K562 (cell line): ENCODE measurements at regions not wholly inside any gene's neighbourhood (a gene's known extent, or its start where the extent isn't known, plus 50 kb on each side); places are given as distances from the start of the nearest gene placed in this dataset.

ENCODE experiments used
- ATAC-seq: fragments of 200-7000 bp; cut with Tn5 transposase; 3 replicates; pipeline ENCODE4 v1.9.1; 2020; ENCODE audit warnings: moderate library complexity
- BruUV-seq: library from RNA; stranded (reverse); fragments of 400-500 nt; replicated peaks from 2 replicates; lab custom pipeline; 2021; lab: Mats Ljungman, UMichigan
- CTCF ChIA-PET: fragments of 300-600 bp; formaldehyde crosslinking; extraction: SDS; loops from one replicate; lab custom pipeline; 2021; ENCODE audit warnings: low intra/inter-chr PET ratio; lab: Yijun Ruan, JAX
- POLR2A ChIA-PET: fragments of 300-600, 350-650 bp; sonication (Branson Sonifier 250); formaldehyde crosslinking; extraction: SDS; loops from one replicate; lab custom pipeline; 2021; ENCODE audit warnings: antibody characterized with exemption, inconsistent platforms; lab: Yijun Ruan, JAX
- DNase-seq, 4 experiments: peaks; one replicate each; pipeline versions ENCODE4 v3.0.0 to v3.0.0-alpha.2; 2011 to 2018; ENCODE audit warnings: low spot score in 3 of 4, mixed read lengths in 3 of 4; ENCODE audit errors: extremely low read depth in 1 of 4
- FAIRE-seq: peaks from 2 replicates; lab custom pipeline; 2011; peaks lifted over from hg19 to GRCh38; lab: Jason Lieb, UNC
- H2AFZ ChIP-seq: 2 replicates; pipeline ENCODE4 v1.6.0; 2011; ENCODE audit warnings: low read depth, low read length, control low read depth, inconsistent platforms
- H3K27ac ChIP-seq: fragments of 200-600 bp; 3 replicates; pipeline ENCODE4 v1.8.0; 2011; ENCODE audit warnings: low read depth, mild to moderate bottlenecking, control low read depth, inconsistent platforms, low read length, moderate library complexity, mixed read lengths; ENCODE audit errors: extremely low read depth
- H3K27me3 ChIP-seq, 2 experiments: fragments of 300-600 bp in 1 of 2; 2 replicates in 1 of 2; 3 replicates in 1 of 2; pipeline versions ENCODE4 v1.6.0 to v1.8.0; 2011; ENCODE audit warnings: inconsistent platforms in 2 of 2, low read length in 2 of 2, mild to moderate bottlenecking in 1 of 2, mixed read lengths in 1 of 2, moderate library complexity in 1 of 2; ENCODE audit not compliant: control insufficient read depth in 2 of 2, insufficient read depth in 2 of 2
- H3K36me3 ChIP-seq: fragments of 300-600 bp; 3 replicates; pipeline ENCODE4 v1.8.0; 2011; ENCODE audit warnings: mild to moderate bottlenecking, low read length, inconsistent platforms; ENCODE audit not compliant: control insufficient read depth, insufficient read depth
- H3K4me1 ChIP-seq, 2 experiments: fragments of 200-600 bp in 1 of 2; replicated peaks in 1 of 2; 2 replicates in 1 of 2; 3 replicates in 1 of 2; pipeline versions ENCODE4 v1.5.1 to v1.8.0; 2011; ENCODE audit warnings: inconsistent platforms in 2 of 2, low read length in 2 of 2, mild to moderate bottlenecking in 1 of 2, mixed read lengths in 1 of 2, moderate library complexity in 1 of 2; ENCODE audit not compliant: control insufficient read depth in 2 of 2, insufficient read depth in 2 of 2
- H3K4me2 ChIP-seq: 2 replicates; pipeline ENCODE4 v1.6.1; 2011; ENCODE audit warnings: low read length, control low read depth, inconsistent platforms, mixed read lengths; ENCODE audit not compliant: insufficient read depth
- H3K4me3 ChIP-seq: fragments of 200-600 bp; sonication (generic), shearing (Covaris generic); 2 replicates; pipeline ENCODE4 v1.5.1; 2016; ENCODE audit warnings: control low read depth, inconsistent platforms
- H3K79me2 ChIP-seq: fragments of 200-600 bp; 3 replicates; pipeline ENCODE4 v1.8.0; 2011; ENCODE audit warnings: low read length, inconsistent platforms; ENCODE audit not compliant: control insufficient read depth, insufficient read depth
- H3K9ac ChIP-seq, 2 experiments: 2 replicates each; pipeline versions ENCODE4 v1.6.0 to v1.6.1; 2011; ENCODE audit warnings: low read depth in 2 of 2, low read length in 2 of 2, control low read depth in 1 of 2, inconsistent platforms in 1 of 2, mild to moderate bottlenecking in 1 of 2, mixed read lengths in 1 of 2; ENCODE audit not compliant: insufficient read depth in 1 of 2
- H3K9me1 ChIP-seq: one replicate; pipeline ENCODE4 v1.6.0; 2011; ENCODE audit warnings: inconsistent platforms, mild to moderate bottlenecking, low read length, moderate library complexity; ENCODE audit not compliant: control insufficient read depth, insufficient read depth
- H3K9me3 ChIP-seq: replicated peaks from 2 replicates; pipeline ENCODE4 v1.5.1; 2011; ENCODE audit warnings: low read depth, low read length, inconsistent platforms; ENCODE audit not compliant: control insufficient read depth, insufficient read depth
- H4K20me1 ChIP-seq: replicated peaks from 2 replicates; pipeline ENCODE4 v1.6.1; 2011; ENCODE audit warnings: low read length, inconsistent platforms, mixed read lengths; ENCODE audit not compliant: control insufficient read depth, insufficient read depth
- ATF2 ChIP-seq: sonication (generic); formaldehyde crosslinking; IDR thresholded peaks from 2 replicates; pipeline ENCODE4 v1.8.1; 2022; ENCODE audit warnings: missing genetic modification reagents
- E2F1 ChIP-seq: sonication (generic); formaldehyde crosslinking; IDR thresholded peaks from 2 replicates; pipeline ENCODE4 v1.8.1; 2023; ENCODE audit warnings: mild to moderate bottlenecking, missing genetic modification reagents, moderate library complexity
- E2F5 ChIP-seq: sonication (generic); formaldehyde crosslinking; IDR thresholded peaks from 2 replicates; pipeline ENCODE4 v1.8.0; 2022; ENCODE audit warnings: mild to moderate bottlenecking, missing genetic modification reagents
- GATAD2A ChIP-seq: fragments of 450-650 bp; IDR thresholded peaks from 2 replicates; pipeline ENCODE4 v1.6.1; 2017
- KDM5B ChIP-seq: fragments of 200-600 bp; sonication (generic); IDR thresholded peaks from 2 replicates; pipeline ENCODE4 v1.6.1; 2012; ENCODE audit warnings: low read depth, mild to moderate bottlenecking, moderate library complexity, low read length, control low read depth, inconsistent platforms; ENCODE audit not compliant: insufficient replicate concordance
- MYC ChIP-seq, 2 experiments: fragments of 250-450 bp in 1 of 2; sonication (Bioruptor Pico) in 1 of 2; IDR thresholded peaks; 2 replicates each; pipeline versions ENCODE4 v1.5.1 to v1.6.1; 2012 to 2021; ENCODE audit warnings: low read depth in 2 of 2, borderline replicate concordance in 1 of 2, improper control_type of control experiment in 1 of 2, low read length in 1 of 2, mild to moderate bottlenecking in 1 of 2, moderate library complexity in 1 of 2
- PREB ChIP-seq: sonication (generic); formaldehyde crosslinking; IDR thresholded peaks from 2 replicates; pipeline ENCODE4 v1.8.1; 2023; ENCODE audit warnings: mild to moderate bottlenecking, missing genetic modification reagents
- STAT5A ChIP-seq: IDR thresholded peaks from 2 replicates; pipeline ENCODE4 v1.6.1; 2012; ENCODE audit warnings: low read length, inconsistent platforms, borderline replicate concordance
- ZBTB9 ChIP-seq: fragments of 450-650 bp; formaldehyde crosslinking; IDR thresholded peaks from 2 replicates; pipeline ENCODE4 v1.4.0; 2020; ENCODE audit warnings: mild to moderate bottlenecking, moderate library complexity
- ZC3H4 ChIP-seq: sonication (generic); formaldehyde crosslinking; IDR thresholded peaks from 2 replicates; pipeline ENCODE4 v1.9.0; 2021; ENCODE audit warnings: missing genetic modification reagents, borderline replicate concordance
- ZNF282 ChIP-seq: sonication (generic); formaldehyde crosslinking; IDR thresholded peaks from 2 replicates; pipeline ENCODE4 v1.8.1; 2023; ENCODE audit warnings: missing genetic modification reagents
- ZNF583 ChIP-seq: fragments of 250-450 bp; sonication (Bioruptor Pico); IDR thresholded peaks from 2 replicates; pipeline ENCODE4 v1.4.0; 2020
- ZNF699 ChIP-seq: fragments of 250-450 bp; sonication (Bioruptor Pico); IDR thresholded peaks from 2 replicates; pipeline ENCODE4 v1.8.0; 2021; ENCODE audit warnings: mild to moderate bottlenecking, moderate library complexity; ENCODE audit not compliant: insufficient replicate concordance
- WGBS: fragments of 100-300 bp; shearing (Covaris generic); methylation state at CpG from one replicate; pipeline ENCODE4 v1.1.6; 2016; ENCODE audit warnings: low coverage, mixed read lengths; ENCODE audit not compliant: insufficient coverage; ENCODE audit errors: missing lambda C conversion rate; 5-methylcytosine and 5-hydroxymethylcytosine counted together
- in situ Hi-C: fragments of 300-500 bp; cut with MboI; formaldehyde crosslinking; loops from 4 replicates; pipeline ENCODE4 v1.15.0; 2018; ENCODE audit warnings: inconsistent platforms, mixed read lengths
- intact Hi-C: fragments of 100-400 bp; cut with micrococcal nuclease; formaldehyde crosslinking; loops from 2 replicates; pipeline ENCODE4 v1.14.2; 2022
- TF ChIP-seq, protein P1 (sequence below): fragments of 250-450 bp; sonication (Bioruptor Pico); IDR thresholded peaks from 2 replicates; pipeline ENCODE4 v1.9.0; 2021; ENCODE audit warnings: mild to moderate bottlenecking

DNA sequence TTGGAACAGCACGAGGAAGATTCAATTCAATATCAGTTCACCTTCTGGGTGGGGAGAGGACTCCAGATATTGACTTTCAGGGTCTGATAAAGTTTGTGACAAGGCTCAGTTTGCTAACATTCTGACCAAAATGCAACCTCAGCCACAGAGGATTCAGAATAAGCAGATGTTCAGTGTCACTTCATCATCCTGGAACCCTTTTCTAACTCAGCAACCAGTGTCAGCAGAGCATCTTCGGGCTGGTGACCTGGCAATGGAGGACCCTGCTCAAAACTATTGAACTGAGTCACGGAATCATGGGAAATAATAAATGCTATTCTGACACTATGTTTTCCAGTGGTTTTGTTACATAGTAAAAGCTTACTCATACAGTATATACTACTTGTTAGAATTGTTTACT, 433.4 kb upstream of the CFAP20DC start (continued):
- no peak for TF ChIP-seq ATF2 (CRISPR knock-in tag)
- no peak for TF ChIP-seq E2F1 (CRISPR knock-in tag)
- TF ChIP-seq GATAD2A, result no peak
- TF ChIP-seq, protein P1, sequence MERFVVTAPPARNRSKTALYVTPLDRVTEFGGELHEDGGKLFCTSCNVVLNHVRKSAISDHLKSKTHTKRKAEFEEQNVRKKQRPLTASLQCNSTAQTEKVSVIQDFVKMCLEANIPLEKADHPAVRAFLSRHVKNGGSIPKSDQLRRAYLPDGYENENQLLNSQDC (CRISPR knock-in tag), result no peak

- Histone ChIP-seq H3K4me1 (no peaks in the 10 kb centered on the region), H3K9ac (no peak overlapping the region), H4K20me1 (no peaks in the 10 kb centered on the region), H3K27ac (no peak overlapping the region), H3K79me2 (no peaks in the 10 kb centered on the region), H3K4me2 (no peak overlapping the region), H3K4me3 (no peak overlapping the region), H2AFZ (no peak overlapping the region), H3K9me3 (no peaks in the 10 kb centered on the region), H3K36me3 (no peaks in the 10 kb centered on the region), H3K9me1 (no peaks in the 10 kb centered on the region), H3K27me3 (no peaks in the 10 kb centered on the region; a peak in 1 of 5 replicates)
- ChIA-PET POLR2A (no interaction called here), CTCF (no interaction called here)
- BruUV-seq, result no TSS peak
- in situ Hi-C loops, result no loop called here
- no peak for DNase-seq
- no peak for FAIRE-seq
- 0% methylated on average over 5 of the region's 5 CpGs for WGBS
- intact Hi-C loops, result no loop called here
- ATAC-seq, result no peak
- TF ChIP-seq ZNF282 (CRISPR knock-in tag) (no peak), ZBTB9 (CRISPR knock-in tag) (no peak), ZNF699 (CRISPR knock-in tag) (no peak), STAT5A (no peak), MYC (IDR thresholded peaks at IDR 0.05; ENCODE audit: low read depth, low read length) (no peak), MYC (CRISPR knock-in tag; IDR thresholded peaks at IDR 0.05; ENCODE audit: borderline replicate concordance, low read depth) (no peak), KDM5B (no peak), ZNF583 (CRISPR knock-in tag) (no peak), E2F5 (CRISPR knock-in tag) (no peak), PREB (no peak), ZC3H4 (CRISPR knock-in tag) (no peak)
Observed at GRCh38 chr3:59482684-59483083, 432.9 kb upstream of the CFAP20DC start.
